ENCODE measurements at regions not wholly inside any gene's neighbourhood (a gene's known extent, or its start where the extent isn't known, plus 50 kb on each side); places are given as distances from the start of the nearest gene placed in this dataset.

- Histone ChIP-seq H4K20me1 (ENCODE audit: control insufficient read depth, extremely low read depth, insufficient read depth, low read length) (no peaks in the 10 kb centered on the region), H3K27ac (ENCODE audit: control insufficient read depth, insufficient read depth, low read length) (no peak overlapping the region), H3K9ac (ENCODE audit: control insufficient read depth, extremely low read depth, insufficient read depth, low read length) (no peak overlapping the region), H3K4me3 (ENCODE audit: control insufficient read depth in 2 of 3, extremely low read depth in 1 of 3, insufficient read depth in 2 of 3, low read depth in 1 of 3, low read length in 3 of 3) (no peak overlapping the region), H3K9me1 (ENCODE audit: control insufficient read depth, extremely low read depth, insufficient read depth, low read length) (no peaks in the 10 kb centered on the region), H3K4me2 (ENCODE audit: control insufficient read depth, extremely low read depth, insufficient read depth, low read depth, low read length) (no peak overlapping the region), H3K36me3 (ENCODE audit: control insufficient read depth in 2 of 2, extremely low read depth in 1 of 2, insufficient read depth in 2 of 2, low read length in 2 of 2) (no peaks in the 10 kb centered on the region), H3K4me1 (ENCODE audit: control insufficient read depth, extremely low read depth, insufficient read depth, low read length) (no peaks in the 10 kb centered on the region), H3K27me3 (ENCODE audit: control insufficient read depth, extremely low read depth, insufficient read depth, low read length) (no peaks in the 10 kb centered on the region), H3K79me2 (ENCODE audit: control insufficient read depth, insufficient read depth, low read length) (no peaks in the 10 kb centered on the region), H3K9me3 (ENCODE audit: control insufficient read depth, low read depth, low read length) (peaks cover 2% of the 10 kb centered on the region), H2AFZ (ENCODE audit: control insufficient read depth, low read length) (no peak overlapping the region)
- no peak for DNase-seq (ENCODE audit: low read depth, low spot score)
- FAIRE-seq: no peak
- dilution Hi-C loops (cut with MboI; ENCODE audit: extremely low pct_ligation_motif_present, low sequenced_read_pairs): no loop called here
- TF ChIP-seq EZH2 (IDR thresholded peaks at IDR 0.05; ENCODE audit: low read length): no peak
- TF ChIP-seq CTCF (optimal IDR thresholded peaks at IDR 0.05 in 1 of 3, IDR thresholded peaks at IDR 0.05 in 1 of 3, conservative IDR thresholded peaks at IDR 0.05 in 1 of 3; ENCODE audit: extremely low read depth in 1 of 3, insufficient read depth in 2 of 3, low read length in 3 of 3): no peak
Measured at GRCh38 chr5:5683174-5683573, 260.7 kb downstream of the ICE1 start.

- Histone ChIP-seq H4K20me1 (ENCODE audit: control insufficient read depth, extremely low read depth, insufficient read depth, low read length) (no peaks in the 10 kb centered on the region), H3K9me1 (ENCODE audit: control insufficient read depth, extremely low read depth, insufficient read depth, low read length) (no peaks in the 10 kb centered on the region), H3K36me3 (ENCODE audit: control insufficient read depth in 2 of 2, extremely low read depth in 1 of 2, insufficient read depth in 2 of 2, low read length in 2 of 2) (no peaks in the 10 kb centered on the region), H3K4me3 (ENCODE audit: control insufficient read depth in 2 of 3, extremely low read depth in 1 of 3, insufficient read depth in 2 of 3, low read depth in 1 of 3, low read length in 3 of 3) (no peak overlapping the region), H3K4me2 (ENCODE audit: control insufficient read depth, extremely low read depth, insufficient read depth, low read depth, low read length) (no peak overlapping the region), H3K79me2 (ENCODE audit: control insufficient read depth, insufficient read depth, low read length) (no peaks in the 10 kb centered on the region), H3K4me1 (ENCODE audit: control insufficient read depth, extremely low read depth, insufficient read depth, low read length) (no peaks in the 10 kb centered on the region), H3K27me3 (ENCODE audit: control insufficient read depth, extremely low read depth, insufficient read depth, low read length) (no peaks in the 10 kb centered on the region), H2AFZ (ENCODE audit: control insufficient read depth, low read length) (no peak overlapping the region), H3K27ac (ENCODE audit: control insufficient read depth, insufficient read depth, low read length) (no peak overlapping the region), H3K9ac (ENCODE audit: control insufficient read depth, extremely low read depth, insufficient read depth, low read length) (no peak overlapping the region), H3K9me3 (ENCODE audit: control insufficient read depth, low read depth, low read length) (peaks cover 6% of the 10 kb centered on the region)
- FAIRE-seq (no peak), DNase-seq (ENCODE audit: low read depth, low spot score) (no peak)
- TF ChIP-seq CTCF (optimal IDR thresholded peaks at IDR 0.05 in 1 of 3, IDR thresholded peaks at IDR 0.05 in 1 of 3, conservative IDR thresholded peaks at IDR 0.05 in 1 of 3; ENCODE audit: extremely low read depth in 1 of 3, insufficient read depth in 2 of 3, low read length in 3 of 3): no peak
- TF ChIP-seq EZH2 (IDR thresholded peaks at IDR 0.05; ENCODE audit: low read length): no peak
- dilution Hi-C loops (cut with MboI; ENCODE audit: extremely low pct_ligation_motif_present, low sequenced_read_pairs): no loop called here
Measured at GRCh38 chr5:5678909-5679308, 256.4 kb downstream of the ICE1 start.

Measured in keratinocyte (primary cell).